H1 (cell line): ENCODE measurements at regions not wholly inside any gene's neighbourhood (a gene's known extent, or its start where the extent isn't known, plus 50 kb on each side); places are given as distances from the start of the nearest gene placed in this dataset.

Experiments
- CTCF ChIA-PET: fragments of 300-600 bp; sonication (Branson Sonifier 250); formaldehyde crosslinking; loops from one replicate; lab custom pipeline; 2021; ENCODE audit not compliant: partially characterized antibody; lab: Charles Lee
- POLR2A ChIA-PET: fragments of 300-600 bp; sonication (Branson Sonifier 250); formaldehyde crosslinking; loops from one replicate; lab custom pipeline; 2021; ENCODE audit warnings: inconsistent platforms; ENCODE audit not compliant: partially characterized antibody; lab: Charles Lee
- DNase-seq, 2 experiments: peaks; one replicate each; pipeline versions ENCODE4 v3.0.0 to v3.0.0-alpha.2; 2010 to 2022; ENCODE audit warnings: low spot score in 2 of 2, low read depth in 1 of 2, mixed read lengths in 1 of 2
- FAIRE-seq: peaks from 2 replicates; lab custom pipeline; 2011; peaks lifted over from hg19 to GRCh38; lab: Jason Lieb, UNC
- H2AFZ ChIP-seq: 2 replicates; pipeline ENCODE4 v1.8.1; 2012; ENCODE audit warnings: low read length, inconsistent platforms
- H2AK5ac ChIP-seq: 2 replicates; pipeline ENCODE4 v1.6.1; 2013; ENCODE audit warnings: low read depth, low read length
- H2BK120ac ChIP-seq: replicated peaks from 2 replicates; pipeline ENCODE3; 2013; ENCODE audit warnings: low read depth, low read length, inconsistent platforms
- H2BK12ac ChIP-seq: 2 replicates; pipeline ENCODE4 v1.6.1; 2013; ENCODE audit warnings: low read depth, low read length
- H2BK15ac ChIP-seq: 2 replicates; pipeline ENCODE4 v1.6.1; 2013; ENCODE audit warnings: low read length
- H2BK20ac ChIP-seq: 2 replicates; pipeline ENCODE4 v1.6.1; 2013; ENCODE audit warnings: low read length
- H2BK5ac ChIP-seq: 2 replicates; pipeline ENCODE4 v1.6.1; 2013; ENCODE audit warnings: low read depth, low read length
- H3K14ac ChIP-seq: 2 replicates; pipeline ENCODE4 v1.6.1; 2013; ENCODE audit warnings: inconsistent platforms; ENCODE audit not compliant: insufficient read length
- H3K18ac ChIP-seq: 2 replicates; pipeline ENCODE4 v1.6.1; 2013; ENCODE audit warnings: low read length; ENCODE audit errors: extremely low read depth
- H3K23ac ChIP-seq: 2 replicates; pipeline ENCODE4 v1.6.1; 2013; ENCODE audit warnings: inconsistent platforms; ENCODE audit not compliant: insufficient read length
- H3K23me2 ChIP-seq: 2 replicates; pipeline ENCODE4 v1.6.1; 2013; ENCODE audit warnings: low read depth, low read length
- H3K27ac ChIP-seq: 2 replicates; pipeline ENCODE4 v1.6.1; 2011; ENCODE audit warnings: low read depth, low read length, inconsistent platforms
- H3K27me3 ChIP-seq, 4 experiments: replicated peaks in 1 of 4; 1 replicate in 1 of 4; 2 replicates in 3 of 4; pipeline versions ENCODE4 v1.6.1 to v1.8.1; 2011 to 2013; ENCODE audit warnings: low read length in 3 of 4, mild to moderate bottlenecking in 3 of 4, inconsistent platforms in 2 of 4, mixed read lengths in 2 of 4, moderate library complexity in 1 of 4; ENCODE audit not compliant: control insufficient read depth in 3 of 4, insufficient read depth in 3 of 4; ENCODE audit errors: extremely low read depth in 1 of 4
- H3K36me3 ChIP-seq, 4 experiments: 2 replicates each; pipeline versions ENCODE4 v1.6.1 to v1.8.1; 2011 to 2013; ENCODE audit warnings: mild to moderate bottlenecking in 4 of 4, low read length in 3 of 4, moderate library complexity in 2 of 4, control low read depth in 1 of 4, inconsistent platforms in 1 of 4; ENCODE audit not compliant: insufficient read depth in 4 of 4, control insufficient read depth in 2 of 4
- H3K4ac ChIP-seq: replicated peaks from 2 replicates; pipeline ENCODE3; 2013; ENCODE audit warnings: low read length, low read depth, mixed read lengths, inconsistent platforms; ENCODE audit not compliant: insufficient read length
- H3K4me1 ChIP-seq, 4 experiments: replicated peaks in 1 of 4; 1 replicate in 1 of 4; 2 replicates in 3 of 4; pipeline versions ENCODE4 v1.6.1 to v1.8.1; 2011 to 2013; ENCODE audit warnings: low read length in 3 of 4, inconsistent platforms in 2 of 4, mixed read lengths in 1 of 4; ENCODE audit not compliant: insufficient read depth in 4 of 4, control insufficient read depth in 3 of 4
- H3K4me2 ChIP-seq, 2 experiments: 2 replicates each; pipeline versions ENCODE4 v1.6.1 to v1.8.1; 2011 to 2013; ENCODE audit warnings: low read depth in 2 of 2, low read length in 2 of 2, control low read depth in 1 of 2, inconsistent platforms in 1 of 2, mild to moderate bottlenecking in 1 of 2; ENCODE audit not compliant: insufficient read depth in 1 of 2
- H3K4me3 ChIP-seq, 4 experiments: fragments of 200-600, 300-600 bp in 1 of 4; sonication (generic), shearing (Covaris generic), sonication (Bioruptor Twin) in 1 of 4; 2 replicates each; pipeline versions ENCODE4 v1.5.1 to v1.8.1; 2011 to 2016; ENCODE audit warnings: low read length in 4 of 4, low read depth in 3 of 4, control low read depth in 2 of 4, inconsistent platforms in 2 of 4, mild to moderate bottlenecking in 2 of 4, mixed read lengths in 1 of 4, moderate library complexity in 1 of 4; ENCODE audit not compliant: insufficient read depth in 2 of 4; ENCODE audit errors: extremely low read depth in 1 of 4
- H3K56ac ChIP-seq: replicated peaks from 2 replicates; pipeline ENCODE3; 2013; ENCODE audit warnings: low read depth, mild to moderate bottlenecking, mixed read lengths, low read length, inconsistent platforms; ENCODE audit not compliant: insufficient read length
- H3K79me1 ChIP-seq: 2 replicates; pipeline ENCODE4 v1.6.1; 2013; ENCODE audit warnings: low read depth, low read length, control low read depth
- H3K79me2 ChIP-seq, 2 experiments: 2 replicates each; pipeline versions ENCODE4 v1.6.1 to v1.8.1; 2012 to 2013; ENCODE audit warnings: low read length in 2 of 2, mild to moderate bottlenecking in 2 of 2, inconsistent platforms in 1 of 2; ENCODE audit not compliant: insufficient read depth in 2 of 2, control insufficient read depth in 1 of 2
- H3K9ac ChIP-seq, 4 experiments: replicated peaks in 1 of 4; 1 replicate in 1 of 4; 2 replicates in 3 of 4; pipeline versions ENCODE4 v1.6.1 to v1.8.1; 2011 to 2013; ENCODE audit warnings: low read depth in 3 of 4, low read length in 3 of 4, control low read depth in 2 of 4, mild to moderate bottlenecking in 2 of 4, moderate library complexity in 2 of 4, inconsistent platforms in 1 of 4; ENCODE audit errors: extremely low read depth in 1 of 4
- H3K9me3 ChIP-seq, 2 experiments: 2 replicates each; pipeline versions ENCODE4 v1.6.1 to v1.8.1; 2012 to 2013; ENCODE audit warnings: mild to moderate bottlenecking in 2 of 2, moderate library complexity in 2 of 2, control low read depth in 1 of 2, inconsistent platforms in 1 of 2, low read depth in 1 of 2, low read length in 1 of 2, mixed read lengths in 1 of 2; ENCODE audit not compliant: insufficient read depth in 2 of 2
- H4K20me1 ChIP-seq, 2 experiments: replicated peaks in 1 of 2; 2 replicates each; pipeline versions ENCODE3 to v1.8.1; 2011 to 2013; ENCODE audit warnings: inconsistent platforms in 2 of 2, low read length in 2 of 2, mild to moderate bottlenecking in 1 of 2; ENCODE audit not compliant: insufficient read depth in 2 of 2, control insufficient read depth in 1 of 2
- H4K5ac ChIP-seq: 2 replicates; pipeline ENCODE4 v1.6.1; 2013; ENCODE audit warnings: low read length, low read depth, mixed read lengths, inconsistent platforms; ENCODE audit not compliant: insufficient read length
- H4K8ac ChIP-seq: 2 replicates; pipeline ENCODE4 v1.8.0; 2013; ENCODE audit warnings: mild to moderate bottlenecking, moderate library complexity, low read length, inconsistent platforms; ENCODE audit not compliant: insufficient read depth; ENCODE audit errors: extremely low read depth
- H4K91ac ChIP-seq: replicated peaks from 2 replicates; pipeline ENCODE3; 2013; ENCODE audit warnings: low read length, mixed read lengths, inconsistent platforms; ENCODE audit not compliant: insufficient read length
- ATF2 ChIP-seq: IDR thresholded peaks from 2 replicates; pipeline ENCODE4 v1.6.1; 2012; ENCODE audit warnings: low read length, inconsistent platforms
- CEBPB ChIP-seq: IDR thresholded peaks from 2 replicates; pipeline ENCODE4 v1.6.1; 2012; ENCODE audit warnings: low read depth, low read length
- CHD1 ChIP-seq: IDR thresholded peaks from 2 replicates; pipeline ENCODE4 v1.6.1; 2012; ENCODE audit warnings: low read depth, low read length, improper control_type of control experiment
- EP300 ChIP-seq, 2 experiments: IDR thresholded peaks; 1 replicate in 1 of 2; 2 replicates in 1 of 2; pipeline ENCODE4 v1.6.1; 2011 to 2012; ENCODE audit warnings: low read depth in 2 of 2, low read length in 2 of 2, mild to moderate bottlenecking in 2 of 2, borderline replicate concordance in 1 of 2, inconsistent platforms in 1 of 2, moderate library complexity in 1 of 2
- FOSL1 ChIP-seq: IDR thresholded peaks from 2 replicates; pipeline ENCODE4 v1.6.1; 2011; ENCODE audit warnings: mild to moderate bottlenecking, low read depth, low read length, moderate library complexity; ENCODE audit not compliant: insufficient read depth
- KDM4A ChIP-seq: IDR thresholded peaks from one replicate; pipeline ENCODE4 v1.7.1; 2012; ENCODE audit warnings: low read depth, mild to moderate bottlenecking, moderate library complexity, low read length, inconsistent platforms; ENCODE audit not compliant: severe bottlenecking
- MAFK ChIP-seq: IDR thresholded peaks from 2 replicates; pipeline ENCODE4 v1.6.1; 2012; ENCODE audit warnings: low read depth, mild to moderate bottlenecking, improper control_type of control experiment, low read length
- NANOG ChIP-seq: IDR thresholded peaks from 2 replicates; pipeline ENCODE4 v1.6.1; 2011; ENCODE audit warnings: low read length, low read depth, mild to moderate bottlenecking, inconsistent platforms; ENCODE audit not compliant: insufficient read depth, poor library complexity, severe bottlenecking
- PHF8 ChIP-seq: fragments of 200-600 bp; sonication (generic); conservative IDR thresholded peaks from 2 replicates; pipeline ENCODE4 v1.7.1; 2012; ENCODE audit warnings: low read depth, mild to moderate bottlenecking, inconsistent platforms, low read length, moderate library complexity
- RFX5 ChIP-seq: IDR thresholded peaks from 2 replicates; pipeline ENCODE4 v1.6.1; 2011; ENCODE audit warnings: low read depth, low read length, improper control_type of control experiment, borderline replicate concordance
- RXRA ChIP-seq: IDR thresholded peaks from 2 replicates; pipeline ENCODE4 v1.6.1; 2011; ENCODE audit warnings: low read depth, mild to moderate bottlenecking, low read length, moderate library complexity; ENCODE audit not compliant: insufficient read depth
- TAF1 ChIP-seq: IDR thresholded peaks from 2 replicates; pipeline ENCODE4 v1.6.1; 2011; ENCODE audit warnings: mild to moderate bottlenecking, low read depth, low read length
- TBP ChIP-seq: IDR thresholded peaks from 2 replicates; pipeline ENCODE4 v1.6.1; 2011; ENCODE audit warnings: low read depth, low read length, improper control_type of control experiment
- WGBS, 2 experiments: shearing (Covaris generic) in 1 of 2; methylation state at CpG; one replicate each; pipeline versions ENCODE4 v1.1.6 to v1.1.7; 2013 to 2015; ENCODE audit warnings: low lambda C conversion rate in 2 of 2, mixed read lengths in 2 of 2, inconsistent platforms in 1 of 2, low coverage in 1 of 2, missing lambda C conversion rate in 1 of 2; ENCODE audit not compliant: insufficient replicate concordance in 2 of 2, insufficient coverage in 1 of 2, insufficient read length in 1 of 2; ENCODE audit errors: extremely low coverage in 1 of 2, missing lambda C conversion rate in 1 of 2; 5-methylcytosine and 5-hydroxymethylcytosine counted together

- Histone ChIP-seq H2BK5ac (no peak overlapping the region), H2BK12ac (no peak overlapping the region), H4K20me1 (no peaks in the 10 kb centered on the region), H3K18ac (no peak overlapping the region), H3K79me1 (no peaks in the 10 kb centered on the region; the same call in 1 of the 2 replicates), H3K14ac (no peak overlapping the region), H2AK5ac (no peak overlapping the region), H4K91ac (no peak overlapping the region), H3K23me2 (no peaks in the 10 kb centered on the region), H3K27me3 (no peaks in the 10 kb centered on the region), H3K4ac (no peak overlapping the region), H3K4me3 (no peak overlapping the region), H3K27ac (no peak overlapping the region), H2BK15ac (no peak overlapping the region), H3K4me1 (no peaks in the 10 kb centered on the region), H3K9me3 (no peaks in the 10 kb centered on the region), H3K4me2 (no peak overlapping the region), H3K56ac (no peak overlapping the region), H2AFZ (no peak overlapping the region), H2BK120ac (no peak overlapping the region), H4K8ac (no peak overlapping the region; the same call in 1 of the 2 replicates), H3K9ac (no peak overlapping the region), H3K36me3 (no peaks in the 10 kb centered on the region), H3K23ac (no peak overlapping the region), H2BK20ac (no peak overlapping the region), H3K79me2 (no peaks in the 10 kb centered on the region), H4K5ac (no peak overlapping the region)
- no peak for FAIRE-seq
- ChIA-PET CTCF (interaction anchor here (1.0 to 1.2 kb wide), 2 partner anchors 15 to 25 kb away, joined by 3 to 4 read pairs; no protein-coding TSS in a partner anchor), POLR2A (no interaction called here)
- DNase-seq: peak in 1 of 2 experiments; percentile 28
- WGBS, 2 experiments: 98% methylated on average over 8 of the region's 8 CpGs; no CpG with 5 or more reads in 1 of the 2 experiments
- TF ChIP-seq EP300 (IDR thresholded peaks at IDR 0.05; ENCODE audit: borderline replicate concordance in 1 of 2, low read depth in 2 of 2, low read length in 2 of 2): no peak
- TF ChIP-seq TAF1: no peak
- no peak for TF ChIP-seq RXRA
- TF ChIP-seq FOSL1: no peak
- TF ChIP-seq CHD1: no peak
- TF ChIP-seq NANOG: no peak
- no peak for TF ChIP-seq TBP
- TF ChIP-seq ATF2: no peak
- no peak for TF ChIP-seq KDM4A
- TF ChIP-seq RFX5: no peak
- TF ChIP-seq MAFK: no peak
- TF ChIP-seq CEBPB: no peak
- no peak for TF ChIP-seq PHF8
These were observed 151.1 kb upstream of the SHH start for GRCh38 chr7:155963356-155963755.
